ENCODE measurements at regions not wholly inside any gene's neighbourhood (a gene's known extent, or its start where the extent isn't known, plus 50 kb on each side); places are given as distances from the start of the nearest gene placed in this dataset.

- no peak overlapping the region for H3K4me3 Mint-ChIP-seq
- no peak overlapping the region for H3K27ac Mint-ChIP-seq
- POLR2A ChIA-PET = no interaction called here
- peaks cover 6% of the 10 kb centered on the region for H3K27me3 Mint-ChIP-seq
- peaks cover 2% of the 10 kb centered on the region for H3K9me3 Mint-ChIP-seq
- CTCF ChIA-PET = no interaction called here
- H3K4me1 Mint-ChIP-seq = no peaks in the 10 kb centered on the region
- H3K36me3 Mint-ChIP-seq (ENCODE audit: low read depth) = no peaks in the 10 kb centered on the region
- no peak for DNase-seq
Observed at GRCh38 chr14:98582276-98582675, 689.7 kb downstream of the BCL11B start.

GRCh38 chr14:98591161-98591560, 680.8 kb downstream of the BCL11B start:
- H3K27me3 Mint-ChIP-seq = no peaks in the 10 kb centered on the region
- H3K9me3 Mint-ChIP-seq = peaks cover 7% of the 10 kb centered on the region
- no peak overlapping the region for H3K27ac Mint-ChIP-seq
- ChIA-PET CTCF (no interaction called here), POLR2A (no interaction called here)
- no peak for DNase-seq
- H3K4me1 Mint-ChIP-seq = no peaks in the 10 kb centered on the region
- no peak overlapping the region for H3K4me3 Mint-ChIP-seq
- H3K36me3 Mint-ChIP-seq (ENCODE audit: low read depth) = no peaks in the 10 kb centered on the region

GRCh38 chr14:98592611-98593170, 679.3 kb downstream of the BCL11B start:
- H3K27me3 Mint-ChIP-seq = no peaks in the 10 kb centered on the region

GRCh38 chr14:98593361-98593761, 678.6 kb downstream of the BCL11B start:
- peaks cover 3% of the 10 kb centered on the region for H3K36me3 Mint-ChIP-seq (ENCODE audit: low read depth)
- DNase-seq = no peak
- peaks cover 23% of the 10 kb centered on the region for H3K9me3 Mint-ChIP-seq
- CTCF ChIA-PET = no interaction called here
- no peak overlapping the region for H3K4me3 Mint-ChIP-seq
- POLR2A ChIA-PET = no interaction called here
- H3K27me3 Mint-ChIP-seq = no peaks in the 10 kb centered on the region
- no peaks in the 10 kb centered on the region for H3K4me1 Mint-ChIP-seq
- H3K27ac Mint-ChIP-seq = no peak overlapping the region

More at GRCh38 chr14:98592611-98593170, 679.3 kb downstream of the BCL11B start:
- POLR2A ChIA-PET = no interaction called here
- CTCF ChIA-PET = no interaction called here
- peaks cover 17% of the 10 kb centered on the region for H3K9me3 Mint-ChIP-seq
- no peak for DNase-seq
- no peak overlapping the region for H3K4me3 Mint-ChIP-seq
- H3K27ac Mint-ChIP-seq = no peak overlapping the region
- H3K36me3 Mint-ChIP-seq (ENCODE audit: low read depth) = peaks cover 3% of the 10 kb centered on the region
- H3K4me1 Mint-ChIP-seq = no peaks in the 10 kb centered on the region

GRCh38 chr14:98594156-98594555, 677.8 kb downstream of the BCL11B start:
- Mint-ChIP-seq H3K36me3 (ENCODE audit: low read depth) (peaks cover 3% of the 10 kb centered on the region), H3K27me3 (no peaks in the 10 kb centered on the region), H3K27ac (no peak overlapping the region), H3K4me3 (no peak overlapping the region), H3K4me1 (no peaks in the 10 kb centered on the region), H3K9me3 (peaks cover 24% of the 10 kb centered on the region)
- CTCF ChIA-PET = no interaction called here
- no peak for DNase-seq
- POLR2A ChIA-PET = no interaction called here

- Mint-ChIP-seq H3K9me3 (peaks cover 24% of the 10 kb centered on the region), H3K4me3 (no peak overlapping the region), H3K36me3 (ENCODE audit: low read depth) (peaks cover 3% of the 10 kb centered on the region), H3K4me1 (no peaks in the 10 kb centered on the region), H3K27ac (no peak overlapping the region), H3K27me3 (no peaks in the 10 kb centered on the region)
- no peak for DNase-seq
- CTCF ChIA-PET = no interaction called here
- POLR2A ChIA-PET = no interaction called here
Observed at GRCh38 chr14:98598576-98598975, 673.4 kb downstream of the BCL11B start.

GRCh38 chr14:98599082-98599481, 672.9 kb downstream of the BCL11B start:
- no peak overlapping the region for H3K27ac Mint-ChIP-seq
- peaks cover 3% of the 10 kb centered on the region for H3K36me3 Mint-ChIP-seq (ENCODE audit: low read depth)
- H3K9me3 Mint-ChIP-seq = peaks cover 21% of the 10 kb centered on the region
- no peaks in the 10 kb centered on the region for H3K4me1 Mint-ChIP-seq
- POLR2A ChIA-PET = no interaction called here
- no peak overlapping the region for H3K4me3 Mint-ChIP-seq
- CTCF ChIA-PET = no interaction called here
- no peaks in the 10 kb centered on the region for H3K27me3 Mint-ChIP-seq
- DNase-seq = no peak

GRCh38 chr14:98602983-98603382, 669.0 kb downstream of the BCL11B start:
- ChIA-PET CTCF (no interaction called here), POLR2A (no interaction called here)
- Mint-ChIP-seq H3K36me3 (ENCODE audit: low read depth) (no peaks in the 10 kb centered on the region), H3K4me1 (no peaks in the 10 kb centered on the region), H3K4me3 (no peak overlapping the region), H3K27ac (no peak overlapping the region), H3K9me3 (peaks cover 5% of the 10 kb centered on the region), H3K27me3 (no peaks in the 10 kb centered on the region)
- DNase-seq = no peak

GRCh38 chr14:98605043-98605442, 667.0 kb downstream of the BCL11B start:
- no peaks in the 10 kb centered on the region for H3K27me3 Mint-ChIP-seq
- ChIA-PET POLR2A (no interaction called here), CTCF (no interaction called here)
- H3K4me1 Mint-ChIP-seq = no peaks in the 10 kb centered on the region
- H3K4me3 Mint-ChIP-seq = no peak overlapping the region
- no peaks in the 10 kb centered on the region for H3K36me3 Mint-ChIP-seq (ENCODE audit: low read depth)
- no peak for DNase-seq
- H3K27ac Mint-ChIP-seq = no peak overlapping the region
- no peaks in the 10 kb centered on the region for H3K9me3 Mint-ChIP-seq

GRCh38 chr14:98606041-98606640, 665.9 kb downstream of the BCL11B start:
- Mint-ChIP-seq H3K27me3 (no peaks in the 10 kb centered on the region), H3K36me3 (ENCODE audit: low read depth) (no peaks in the 10 kb centered on the region), H3K27ac (no peak overlapping the region), H3K4me3 (no peak overlapping the region), H3K4me1 (no peaks in the 10 kb centered on the region), H3K9me3 (no peaks in the 10 kb centered on the region)
- POLR2A ChIA-PET = no interaction called here
- CTCF ChIA-PET = no interaction called here
- DNase-seq = no peak

- H3K27me3 Mint-ChIP-seq = no peaks in the 10 kb centered on the region
- DNase-seq = no peak
- no peak overlapping the region for H3K27ac Mint-ChIP-seq
- no peaks in the 10 kb centered on the region for H3K9me3 Mint-ChIP-seq
- ChIA-PET POLR2A (no interaction called here), CTCF (no interaction called here)
- H3K4me1 Mint-ChIP-seq = no peaks in the 10 kb centered on the region
- no peaks in the 10 kb centered on the region for H3K36me3 Mint-ChIP-seq (ENCODE audit: low read depth)
- H3K4me3 Mint-ChIP-seq = no peak overlapping the region
Observed at GRCh38 chr14:98606816-98607215, 665.2 kb downstream of the BCL11B start.

GRCh38 chr14:98607341-98607910, 664.6 kb downstream of the BCL11B start:
- CTCF ChIA-PET = no interaction called here
- H3K27ac Mint-ChIP-seq = no peak overlapping the region
- DNase-seq = no peak

GRCh38 chr14:98608071-98609060, 663.6 kb downstream of the BCL11B start:
- H3K27ac Mint-ChIP-seq = no peak overlapping the region
- no peak for DNase-seq
- ChIA-PET POLR2A (no interaction called here), CTCF (no interaction called here)
- no peaks in the 10 kb centered on the region for H3K27me3 Mint-ChIP-seq
- no peaks in the 10 kb centered on the region for H3K9me3 Mint-ChIP-seq
- H3K4me3 Mint-ChIP-seq = no peak overlapping the region
- no peaks in the 10 kb centered on the region for H3K4me1 Mint-ChIP-seq
- no peaks in the 10 kb centered on the region for H3K36me3 Mint-ChIP-seq (ENCODE audit: low read depth)

More at GRCh38 chr14:98607341-98607910, 664.6 kb downstream of the BCL11B start:
- POLR2A ChIA-PET = no interaction called here
- no peaks in the 10 kb centered on the region for H3K4me1 Mint-ChIP-seq
- H3K36me3 Mint-ChIP-seq (ENCODE audit: low read depth) = no peaks in the 10 kb centered on the region
- H3K9me3 Mint-ChIP-seq = no peaks in the 10 kb centered on the region
- no peak overlapping the region for H3K4me3 Mint-ChIP-seq
- no peaks in the 10 kb centered on the region for H3K27me3 Mint-ChIP-seq
